Upper lobe of left lung (tissue), 6 donors: ENCODE measurements at regions not wholly inside any gene's neighbourhood (a gene's known extent, or its start where the extent isn't known, plus 50 kb on each side); places are given as distances from the start of the nearest gene placed in this dataset.
"Not testable (repeated sequence)": the region's sequence is repeated elsewhere in the genome, so short reads cannot be mapped to it uniquely, and the experiment has no call there.

Experiments used
- ATAC-seq, 2 donors: fragments of 200-7000 bp; cut with Tn5 transposase; one replicate each; pipeline ENCODE4 v1.9.1; 2022; ENCODE audit warnings: mild to moderate bottlenecking in 2 of 2, moderate library complexity in 2 of 2; ENCODE audit not compliant: low FRiP score in 2 of 2
- DNase-seq, 2 donors: peaks; one replicate each; pipeline ENCODE4 v3.0.0-alpha.2; 2019 to 2020
- H3K27ac ChIP-seq, 4 donors: fragments of 200-600 bp; sonication (generic); one replicate each; pipeline ENCODE4 v1.5.1; 2016 to 2019
- H3K27me3 ChIP-seq, 4 donors: fragments of 200-600 bp; sonication (generic); one replicate each; pipeline ENCODE4 v1.5.1; 2017 to 2019
- H3K36me3 ChIP-seq, 4 donors: fragments of 200-600 bp; sonication (generic); one replicate each; pipeline ENCODE4 v1.5.1; 2016 to 2019
- H3K4me1 ChIP-seq, 4 donors: fragments of 200-600 bp; sonication (generic); one replicate each; pipeline ENCODE4 v1.5.1; 2018 to 2019
- H3K4me3 ChIP-seq, 4 donors: fragments of 200-600 bp; sonication (generic); one replicate each; pipeline ENCODE4 v1.5.1; 2017 to 2019; ENCODE audit warnings: mild to moderate bottlenecking in 2 of 4, moderate library complexity in 1 of 4
- H3K9me3 ChIP-seq, 4 donors: fragments of 200-600 bp; sonication (generic); one replicate each; pipeline ENCODE4 v1.5.1; 2018 to 2019
- CTCF ChIP-seq, 6 experiments: fragments of 450-650 bp in 4 of 6; fragments of 200-600 bp in 2 of 6; sonication (generic) in 2 of 6; IDR thresholded peaks; one replicate each; pipeline ENCODE4 v1.5.1; 2016 to 2019; ENCODE audit warnings: antibody characterized with exemption in 6 of 6
- EP300 ChIP-seq, 4 donors: sonication (generic); formaldehyde crosslinking; IDR thresholded peaks; one replicate each; pipeline ENCODE4 v1.5.1; 2017; ENCODE audit warnings: antibody characterized with exemption in 4 of 4, control low read depth in 2 of 4
- POLR2A ChIP-seq, 4 donors: fragments of 450-650 bp; IDR thresholded peaks; one replicate each; pipeline ENCODE4 v1.5.1; 2016 to 2017; ENCODE audit warnings: antibody characterized with exemption in 4 of 4, mild to moderate bottlenecking in 2 of 4
- POLR2AphosphoS5 ChIP-seq, 2 donors: sonication (generic); formaldehyde crosslinking; IDR thresholded peaks; one replicate each; pipeline ENCODE4 v1.5.1; 2017; ENCODE audit warnings: antibody characterized with exemption in 2 of 2
- WGBS, 2 donors: methylation state at CpG; one replicate each; pipeline ENCODE4 v1.1.5; 2017 to 2018; 5-methylcytosine and 5-hydroxymethylcytosine counted together
- donor health status: DM: no; HTN: no; CAD: no; lungs with moderate emphysema.
- donor health status: DM: no; HTN: yes; CAD: no; lungs with severe emphysema.

GRCh38 chr4:118591339-118592046 is 93.7 kb upstream of the METTL14 start:
- H3K4me1 ChIP-seq, H3K36me3 ChIP-seq, H3K9me3 ChIP-seq, H3K27me3 ChIP-seq: not testable (repeated sequence)
- Histone ChIP-seq H3K27ac (peak overlapping the region; percentile 81 to 88 (median 85)), H3K4me3 (peak overlapping the region in 3 of 4 donors; percentile 52 to 57 (median 54))
- ATAC-seq = peak; percentile 97 to 99
- peak in 1 of 4 donors; percentile 58 for TF ChIP-seq EP300 (IDR thresholded peaks at IDR 0.05)
- TF ChIP-seq POLR2AphosphoS5 (IDR thresholded peaks at IDR 0.05) = peak; percentile 92 to 95
- TF ChIP-seq CTCF (IDR thresholded peaks at IDR 0.05) = peak in 4 of 6 experiments; percentile 34 to 48 (median 40)
- TF ChIP-seq POLR2A (IDR thresholded peaks at IDR 0.05) = peak; percentile 61 to 83 (median 71)
- DNase-seq = peak; percentile 92 to 99
- 1 to 32% methylated on average over 21 to 22 of the region's 28 CpGs for WGBS, 2 donors

- H3K4me3 ChIP-seq = peak overlapping the region in 3 of 4 donors; percentile 52 to 57 (median 54)
- not testable (repeated sequence) for ATAC-seq, H3K36me3 ChIP-seq, H3K9me3 ChIP-seq, DNase-seq, H3K4me1 ChIP-seq, H3K27me3 ChIP-seq
- peak overlapping the region; percentile 81 to 88 (median 85) for H3K27ac ChIP-seq
- 93 to 95% methylated on average over 11 to 12 of the region's 14 CpGs for WGBS, 2 donors
These were observed 92.9 kb upstream of the METTL14 start for GRCh38 chr4:118592289-118592688.

- not testable (repeated sequence) for H3K27ac ChIP-seq, DNase-seq, H3K27me3 ChIP-seq, ATAC-seq, H3K4me3 ChIP-seq, H3K4me1 ChIP-seq, H3K9me3 ChIP-seq
- 59 to 69% methylated on average over 2 of the region's 3 CpGs for WGBS, 2 donors
- H3K36me3 ChIP-seq = peaks cover 0 to 25% (median 8%) of the 10 kb centered on the region in 4 donors
These were observed 89.3 kb upstream of the METTL14 start for GRCh38 chr4:118595883-118596282.

GRCh38 chr4:118625097-118625496 is 60.1 kb upstream of the METTL14 start:
- not testable (repeated sequence) for H3K27me3 ChIP-seq, H3K9me3 ChIP-seq, H3K4me3 ChIP-seq, H3K4me1 ChIP-seq, H3K27ac ChIP-seq, ATAC-seq, DNase-seq, H3K36me3 ChIP-seq
- 88 to 91% methylated on average over 4 of the region's 4 CpGs for WGBS, 2 donors

- H3K27me3 ChIP-seq, H3K27ac ChIP-seq, H3K9me3 ChIP-seq, ATAC-seq, DNase-seq, H3K4me3 ChIP-seq, H3K4me1 ChIP-seq: not testable (repeated sequence)
- WGBS, 2 donors = 77% methylated on average over 2 of the region's 2 CpGs
- H3K36me3 ChIP-seq = peaks cover 0 to 46% (median 16%) of the 10 kb centered on the region in 4 donors
These were observed 55.5 kb upstream of the METTL14 start for GRCh38 chr4:118629697-118630096.

GRCh38 chr4:118630897-118631296 is 54.3 kb upstream of the METTL14 start:
- not testable (repeated sequence) for H3K9me3 ChIP-seq, H3K27ac ChIP-seq, H3K27me3 ChIP-seq, DNase-seq, H3K4me3 ChIP-seq, ATAC-seq, H3K4me1 ChIP-seq
- 80 to 87% methylated on average over 1 to 3 of the region's 7 CpGs for WGBS, 2 donors
- peaks cover 0 to 46% (median 16%) of the 10 kb centered on the region in 4 donors for H3K36me3 ChIP-seq

GRCh38 chr4:118631321-118632050 is 53.7 kb upstream of the METTL14 start:
- not testable (repeated sequence) for H3K4me3 ChIP-seq, H3K27me3 ChIP-seq, H3K4me1 ChIP-seq, H3K9me3 ChIP-seq, H3K27ac ChIP-seq, ATAC-seq, DNase-seq
- H3K36me3 ChIP-seq = peaks cover 0 to 46% (median 16%) of the 10 kb centered on the region in 4 donors
- WGBS, 2 donors = 94 to 97% methylated on average over 5 to 11 of the region's 11 CpGs

GRCh38 chr4:118633476-118633875 is 51.7 kb upstream of the METTL14 start:
- not testable (repeated sequence) for H3K4me1 ChIP-seq, H3K4me3 ChIP-seq, ATAC-seq, H3K27me3 ChIP-seq, H3K27ac ChIP-seq, H3K9me3 ChIP-seq
- 95 to 99% methylated on average over 14 to 22 of the region's 22 CpGs for WGBS, 2 donors
- peak in 1 of 2 donors; percentile 77 for DNase-seq
- H3K36me3 ChIP-seq = peaks cover 0 to 44% (median 16%) of the 10 kb centered on the region in 4 donors

- H3K4me1 ChIP-seq, H3K4me3 ChIP-seq, H3K9me3 ChIP-seq, H3K27ac ChIP-seq, ATAC-seq, H3K27me3 ChIP-seq: not testable (repeated sequence)
- DNase-seq = peak in 1 of 2 donors; percentile 80
- peaks cover 0 to 43% (median 16%) of the 10 kb centered on the region in 4 donors for H3K36me3 ChIP-seq
- 95 to 98% methylated on average over 22 to 27 of the region's 33 CpGs for WGBS, 2 donors
These were observed 50.9 kb upstream of the METTL14 start for GRCh38 chr4:118634126-118634875.
